OCI-LY7 (cell line): ENCODE measurements at regions not wholly inside any gene's neighbourhood (a gene's known extent, or its start where the extent isn't known, plus 50 kb on each side); places are given as distances from the start of the nearest gene placed in this dataset.

Source experiments
- BruUV-seq: library from RNA; stranded (reverse); fragments of 400-500 nt; replicated peaks from 2 replicates; lab custom pipeline; 2021; lab: Mats Ljungman, UMichigan
- CTCF ChIA-PET: fragments of 300-600 bp; sonication (Branson Sonifier 250); formaldehyde crosslinking; loops from one replicate; lab custom pipeline; 2022; ENCODE audit warnings: antibody characterized with exemption; ENCODE audit not compliant: unreplicated experiment; lab: Charles Lee
- POLR2A ChIA-PET: fragments of 300-600 bp; sonication (Branson Sonifier 250); formaldehyde crosslinking; loops from one replicate; lab custom pipeline; 2022; ENCODE audit warnings: antibody characterized with exemption; lab: Charles Lee
- DNase-seq: peaks from one replicate; pipeline ENCODE4 v3.0.0-alpha.2; 2015; ENCODE audit warnings: low spot score
- H2AFZ ChIP-seq: fragments of 200-600 bp; sonication (generic), shearing (Covaris generic); 2 replicates; pipeline ENCODE4 v1.6.1; 2014; ENCODE audit warnings: mild to moderate bottlenecking, antibody characterized with exemption, low read length, moderate library complexity
- H3K27ac ChIP-seq: fragments of 200-600 bp; sonication (generic); 2 replicates; pipeline ENCODE4 v1.5.1; 2014; ENCODE audit warnings: mixed run types, low read depth, mild to moderate bottlenecking, moderate library complexity, low read length, inconsistent platforms; ENCODE audit not compliant: poor library complexity, severe bottlenecking
- H3K36me3 ChIP-seq: fragments of 200-600 bp; sonication (generic); 2 replicates; pipeline ENCODE4 v1.6.1; 2014; ENCODE audit warnings: mild to moderate bottlenecking, antibody characterized with exemption, low read length, moderate library complexity, mixed read lengths; ENCODE audit not compliant: insufficient read depth
- H3K4me1 ChIP-seq: fragments of 200-600 bp; sonication (generic); 2 replicates; pipeline ENCODE4 v1.5.1; 2014; ENCODE audit warnings: mild to moderate bottlenecking, low read length; ENCODE audit not compliant: insufficient read depth, poor library complexity, severe bottlenecking
- H3K4me2 ChIP-seq: fragments of 200-600 bp; sonication (generic); 2 replicates; pipeline ENCODE4 v1.6.1; 2014; ENCODE audit warnings: mild to moderate bottlenecking, low read length
- H3K4me3 ChIP-seq: fragments of 200-600 bp; sonication (generic); 2 replicates; pipeline ENCODE4 v1.5.1; 2014; ENCODE audit warnings: mild to moderate bottlenecking, low read depth, low read length; ENCODE audit not compliant: poor library complexity, severe bottlenecking
- H3K79me2 ChIP-seq: fragments of 200-600 bp; sonication (generic); 2 replicates; pipeline ENCODE4 v1.6.1; 2016; ENCODE audit warnings: low read depth, mild to moderate bottlenecking, low read length, moderate library complexity, mixed read lengths; ENCODE audit not compliant: insufficient read depth
- H3K9me2 ChIP-seq: fragments of 200-600 bp; sonication (generic); 2 replicates; pipeline ENCODE4 v1.6.1; 2016; ENCODE audit warnings: mild to moderate bottlenecking, low read length, mixed read lengths; ENCODE audit not compliant: insufficient read depth
- H3K9me3 ChIP-seq: fragments of 200-600 bp; sonication (generic); 2 replicates; pipeline ENCODE4 v1.6.1; 2014; ENCODE audit warnings: mild to moderate bottlenecking, mixed run types, low read length, mixed read lengths
- H4K20me1 ChIP-seq: fragments of 200-600 bp; sonication (generic); 2 replicates; pipeline ENCODE4 v1.6.1; 2014; ENCODE audit warnings: mild to moderate bottlenecking, antibody characterized with exemption, low read length, moderate library complexity, mixed read lengths; ENCODE audit not compliant: insufficient read depth
- CTCF ChIP-seq: fragments of 200-600 bp; sonication (generic); conservative IDR thresholded peaks from 2 replicates; pipeline ENCODE4 v1.5.1; 2014; ENCODE audit warnings: mild to moderate bottlenecking, antibody characterized with exemption, low read length, moderate library complexity, mixed read lengths
- EZH2phosphoT487 ChIP-seq: fragments of 200-600 bp; sonication (generic); IDR thresholded peaks from 2 replicates; pipeline ENCODE4 v1.6.1; 2018; ENCODE audit warnings: low read depth, borderline replicate concordance, mild to moderate bottlenecking, mixed run types, antibody characterized with exemption, low read length, moderate library complexity, mixed read lengths
- intact Hi-C: fragments of 100-400 bp; cut with micrococcal nuclease; formaldehyde crosslinking; loops from one replicate; pipeline ENCODE4 v1.10.0; 2022; ENCODE audit not compliant: unreplicated experiment

GRCh38 chr10:11673346-11674280 is 62.2 kb upstream of the USP6NL start:
- peak overlapping the region; percentile 79 for H3K4me2 ChIP-seq
- H3K4me3 ChIP-seq, result peak overlapping the region; percentile 70
- H4K20me1 ChIP-seq, result no peaks in the 10 kb centered on the region
- H3K27ac ChIP-seq, result peak overlapping the region; percentile 100
- no peak overlapping the region for H2AFZ ChIP-seq
- peaks cover 94% of the 10 kb centered on the region for H3K4me1 ChIP-seq
- no peak for TF ChIP-seq EZH2phosphoT487
- TF ChIP-seq CTCF, result no peak
- intact Hi-C loops, result loop anchor here (1.0 to 2.0 kb wide), 4 partner anchors 12 to 138 kb away; no protein-coding TSS in a partner anchor
- H3K79me2 ChIP-seq, result peaks cover 55% of the 10 kb centered on the region; the same call in 1 of the 2 replicates
- H3K36me3 ChIP-seq, result peaks cover 22% of the 10 kb centered on the region
- no peaks in the 10 kb centered on the region for H3K9me2 ChIP-seq
- H3K9me3 ChIP-seq, result peaks cover 19% of the 10 kb centered on the region
- CTCF ChIA-PET, result no interaction called here
- POLR2A ChIA-PET, result interaction anchor here (0.5 to 8.4 kb wide), 12 partner anchors 11 to 143 kb away, joined by 3 to 109 read pairs (median 5); partner anchors contain the start of gene USP6NL
- TSS peak; percentile 87 for BruUV-seq
- peak; percentile 78 for DNase-seq

- ChIA-PET POLR2A (interaction anchor here (0.6 to 8.4 kb wide), 10 partner anchors 11 to 597 kb away, joined by 3 to 109 read pairs (median 4); no protein-coding TSS in a partner anchor), CTCF (no interaction called here)
- H3K9me2 ChIP-seq, result no peaks in the 10 kb centered on the region
- peak overlapping the region; percentile 100 for H3K27ac ChIP-seq
- peak overlapping the region; percentile 79 for H3K4me2 ChIP-seq
- H2AFZ ChIP-seq, result no peak overlapping the region
- DNase-seq, result no peak
- H3K9me3 ChIP-seq, result peaks cover 19% of the 10 kb centered on the region
- no TSS peak for BruUV-seq
- no peak for TF ChIP-seq EZH2phosphoT487
- TF ChIP-seq CTCF, result no peak
- H3K4me1 ChIP-seq, result peaks cover 97% of the 10 kb centered on the region
- H3K36me3 ChIP-seq, result peaks cover 22% of the 10 kb centered on the region
- H3K4me3 ChIP-seq, result peak overlapping the region; percentile 70
- no peaks in the 10 kb centered on the region for H4K20me1 ChIP-seq
- intact Hi-C loops, result loop anchor here (1.0 kb wide), 3 partner anchors 12 to 138 kb away; no protein-coding TSS in a partner anchor
- peaks cover 55% of the 10 kb centered on the region; the same call in 1 of the 2 replicates for H3K79me2 ChIP-seq
Observed at GRCh38 chr10:11672836-11673235, 61.4 kb upstream of the USP6NL start.
